ENCODE measurements at regions not wholly inside any gene's neighbourhood (a gene's known extent, or its start where the extent isn't known, plus 50 kb on each side); places are given as distances from the start of the nearest gene placed in this dataset.

GRCh38 chr14:28926122-28926521, 159.5 kb downstream of the FOXG1 start (continued):
- no peak for TF ChIP-seq SIN3B (IDR thresholded peaks at IDR 0.05; ENCODE audit: low read depth)
- no peak for TF ChIP-seq RFX5 (IDR thresholded peaks at IDR 0.05; ENCODE audit: low read depth, low read length)
- TF ChIP-seq SRSF3 (IDR thresholded peaks at IDR 0.05; ENCODE audit: insufficient read depth, low read length): no peak
- TF ChIP-seq LARP7 (IDR thresholded peaks at IDR 0.05): no peak
- no peak for TF ChIP-seq FOSL1 (tag; conservative IDR thresholded peaks at IDR 0.05)
- no peak for TF ChIP-seq GABPA (tag; conservative IDR thresholded peaks at IDR 0.05; ENCODE audit: low read depth)

GRCh38 chr14:28931999-28932398, 165.4 kb downstream of the FOXG1 start:
- ChIA-PET POLR2A (no interaction called here), CTCF (ENCODE audit: low intra/inter-chr PET ratio) (no interaction called here)
- Histone ChIP-seq H3K27me3 (ENCODE audit: control insufficient read depth in 2 of 2, insufficient read depth in 2 of 2, low read length in 2 of 2) (no peaks in the 10 kb centered on the region), H3K4me2 (ENCODE audit: insufficient read depth, low read length) (no peak overlapping the region), H3K4me1 (replicated peaks in 1 of 2; ENCODE audit: control insufficient read depth in 2 of 2, insufficient read depth in 2 of 2, low read length in 2 of 2) (no peaks in the 10 kb centered on the region), H2AFZ (ENCODE audit: low read depth, low read length) (no peak overlapping the region), H3K9me1 (ENCODE audit: control insufficient read depth, insufficient read depth, low read length) (no peaks in the 10 kb centered on the region), H3K27ac (ENCODE audit: extremely low read depth, low read depth, low read length) (no peak overlapping the region), H3K9ac (ENCODE audit: insufficient read depth in 1 of 2, low read depth in 2 of 2, low read length in 2 of 2) (no peak overlapping the region), H3K9me3 (replicated peaks; ENCODE audit: control insufficient read depth, insufficient read depth, low read depth, low read length) (0 out of 2 replicates have a peak, but pooled peaks cover 2% of the 10 kb centered on the region), H4K20me1 (replicated peaks; ENCODE audit: control insufficient read depth, insufficient read depth, low read length) (no peaks in the 10 kb centered on the region), H3K79me2 (ENCODE audit: control insufficient read depth, insufficient read depth, low read length) (no peaks in the 10 kb centered on the region), H3K36me3 (ENCODE audit: control insufficient read depth, insufficient read depth, low read length) (no peaks in the 10 kb centered on the region), H3K4me3 (no peak overlapping the region)
- ATAC-seq (no peak), DNase-seq (ENCODE audit: extremely low read depth in 1 of 4, low spot score in 3 of 4) (no peak), FAIRE-seq (no peak)
- no peak for TF ChIP-seq SIX5 (IDR thresholded peaks at IDR 0.05; ENCODE audit: borderline replicate concordance in 1 of 2, insufficient read depth in 1 of 2, low read depth in 1 of 2, low read length in 2 of 2)
- no peak for TF ChIP-seq MLLT1 (IDR thresholded peaks at IDR 0.05)
- TF ChIP-seq ZMIZ1 (IDR thresholded peaks at IDR 0.05; ENCODE audit: low read depth in 2 of 2, low read length in 2 of 2): no peak
- intact Hi-C loops (cut with micrococcal nuclease): no loop called here
- in situ Hi-C loops (cut with MboI): no loop called here
- no TSS peak for BruUV-seq (replicated peaks)
- WGBS (ENCODE audit: insufficient coverage, low coverage, missing lambda C conversion rate): 15% methylated on average over 2 of the region's 2 CpGs
